ENCODE measurements at regions not wholly inside any gene's neighbourhood (a gene's known extent, or its start where the extent isn't known, plus 50 kb on each side); places are given as distances from the start of the nearest gene placed in this dataset.
"Not testable (repeated sequence)": the region's sequence is repeated elsewhere in the genome, so short reads cannot be mapped to it uniquely, and the experiment has no call there.

- DNase-seq: no peak
These were observed 420.5 kb upstream of the CD180 start for GRCh38 chr5:67617051-67617450.

DNA sequence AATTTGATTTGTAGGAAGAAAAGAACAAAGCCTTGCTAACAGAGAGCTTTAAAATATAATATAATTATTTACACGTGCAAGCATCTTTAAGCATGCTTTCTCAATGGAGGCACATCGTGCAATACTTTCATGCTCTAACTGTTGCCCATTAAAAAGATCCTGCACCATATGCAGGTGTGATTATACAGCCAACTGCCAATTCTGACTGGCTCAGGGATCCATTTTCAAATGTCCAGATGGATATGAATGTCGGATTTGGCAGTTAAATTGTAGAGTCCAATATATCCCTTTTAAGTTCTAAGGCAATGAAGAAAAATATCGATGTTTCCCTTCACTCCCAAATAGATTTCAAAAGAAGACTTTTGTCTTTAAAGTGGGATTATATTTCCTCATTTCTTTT lies 416.4 kb upstream of the CD180 start:
- no peak for DNase-seq

GRCh38 chr5:67610186-67610912 lies 413.8 kb upstream of the CD180 start:
- no peak for DNase-seq

DNA sequence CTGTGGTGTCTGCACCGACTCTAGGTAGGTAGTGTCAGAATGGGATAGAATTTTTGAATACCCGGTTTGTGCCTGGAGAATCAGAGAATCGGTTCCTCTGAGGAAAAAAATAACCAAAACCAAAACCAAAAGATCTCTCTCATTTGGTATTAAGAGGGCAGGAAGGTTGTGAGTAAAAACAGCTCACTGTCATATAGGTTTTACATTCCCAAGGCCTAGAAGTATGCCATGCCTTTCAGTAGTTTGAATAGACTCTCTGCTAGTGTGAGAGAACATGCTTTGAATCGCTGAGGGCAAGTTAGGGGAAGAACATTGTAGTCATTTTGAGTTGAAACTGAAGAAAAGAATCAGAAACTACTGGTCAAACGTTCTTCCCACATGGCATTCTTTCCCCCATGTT lies 411.4 kb upstream of the CD180 start:
- DNase-seq: no peak

GRCh38 chr5:67606586-67606947 lies 410.0 kb upstream of the CD180 start:
- DNase-seq: no peak

GRCh38 chr5:67605730-67606585 lies 409.4 kb upstream of the CD180 start:
- DNase-seq: no peak

DNA sequence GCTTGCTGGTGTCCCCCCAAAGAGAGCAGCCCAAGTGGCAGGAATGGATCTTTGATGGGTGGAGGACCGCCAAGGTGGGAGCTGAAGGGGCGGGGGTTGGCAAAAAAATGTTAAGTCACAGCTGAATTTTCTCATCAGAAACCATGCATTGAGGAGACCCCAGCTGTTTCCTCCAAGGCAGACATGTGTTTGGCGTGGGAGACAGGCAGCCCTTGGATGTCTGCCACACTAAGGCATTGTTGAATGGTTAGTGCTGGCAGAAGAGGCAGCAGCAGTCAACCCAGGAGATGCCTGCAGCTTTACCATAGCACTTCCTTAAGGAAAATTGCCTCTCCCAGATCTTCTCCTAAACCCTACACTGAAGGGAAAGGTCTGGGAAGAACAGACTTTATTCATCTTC lies 394.9 kb upstream of the CD180 start:
- no peak for DNase-seq

- DNase-seq: no peak
These were observed 391.8 kb upstream of the CD180 start for GRCh38 chr5:67588389-67588788.

DNA sequence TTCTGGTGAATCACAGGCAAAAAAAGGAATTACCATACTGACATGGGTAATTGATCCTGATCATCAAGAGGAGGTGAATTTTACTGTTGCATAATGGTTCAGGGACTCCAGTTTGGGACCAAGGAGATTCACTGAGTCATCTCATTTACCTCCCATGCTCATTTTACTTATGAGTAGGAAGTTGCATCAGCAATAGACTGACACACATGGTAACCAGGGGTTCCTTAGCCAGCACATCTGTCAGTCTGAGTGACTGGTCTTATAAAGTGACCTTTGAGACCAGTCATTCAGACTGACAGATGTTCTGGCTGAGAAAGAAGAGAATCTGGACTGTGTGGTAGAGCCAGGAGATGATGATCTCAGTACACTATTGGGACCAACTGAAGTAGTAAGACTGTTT lies 384.6 kb upstream of the CD180 start:
- DNase-seq: no peak

GRCh38 chr5:67578011-67578410 lies 381.4 kb upstream of the CD180 start:
- no peak for DNase-seq

DNA sequence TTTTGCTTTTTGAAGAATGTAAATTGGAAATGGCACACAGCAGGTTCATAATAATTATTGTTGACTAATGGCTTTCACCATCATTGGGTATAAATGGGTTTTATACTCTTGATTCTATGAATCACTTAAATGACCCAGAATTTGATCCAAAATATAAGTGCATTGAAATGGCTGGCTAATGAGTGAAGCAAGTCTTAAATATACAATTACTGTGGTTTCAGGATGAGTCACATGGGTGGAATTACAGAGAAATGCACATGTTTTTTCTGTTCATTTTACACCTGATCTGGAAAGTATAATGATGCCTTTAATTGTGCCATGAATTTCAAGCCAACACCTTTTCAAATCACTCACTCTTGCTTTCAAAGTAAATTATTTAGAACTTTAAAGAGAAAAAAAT lies 380.8 kb upstream of the CD180 start:
- DNase-seq: peak; percentile 5

DNA sequence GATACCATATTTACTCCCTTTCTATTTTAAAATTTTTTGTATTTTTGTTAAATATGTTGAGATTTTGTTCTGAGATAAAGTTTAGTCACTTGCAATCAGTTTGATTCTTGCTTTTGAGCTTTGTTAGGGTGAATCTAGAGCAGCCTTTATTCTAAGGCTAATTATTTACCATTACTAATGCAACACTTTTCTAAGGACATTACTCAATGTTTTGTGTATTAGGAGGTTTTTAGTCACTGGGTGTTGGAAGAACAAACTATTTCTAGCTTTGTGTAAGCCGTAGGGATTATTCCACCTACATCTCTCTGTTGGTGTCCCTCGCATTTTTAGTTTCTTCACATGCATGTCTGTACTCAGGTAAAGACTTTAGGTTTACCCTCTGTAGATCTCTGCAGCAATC lies 379.5 kb upstream of the CD180 start:
- DNase-seq: no peak

DNA sequence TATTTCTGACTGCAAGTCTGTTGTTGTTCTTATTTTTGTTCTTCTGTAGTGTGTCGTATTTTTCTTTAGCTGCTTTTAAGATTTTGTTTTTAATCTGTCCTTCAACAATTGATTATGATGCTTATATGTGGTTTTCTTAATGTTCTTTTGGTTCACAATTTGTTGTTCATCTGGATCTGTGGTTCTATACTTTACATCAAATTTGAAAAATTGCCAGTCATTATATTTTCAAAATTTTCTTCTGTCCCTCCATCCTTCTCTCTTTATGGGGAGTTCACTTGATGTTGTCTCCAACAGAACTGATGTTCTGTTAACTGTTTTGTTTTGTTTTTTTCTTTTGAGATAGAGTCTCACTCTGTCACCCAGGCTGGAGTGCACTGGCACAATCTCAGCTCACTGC lies 378.5 kb upstream of the CD180 start:
- no peak for DNase-seq

DNA sequence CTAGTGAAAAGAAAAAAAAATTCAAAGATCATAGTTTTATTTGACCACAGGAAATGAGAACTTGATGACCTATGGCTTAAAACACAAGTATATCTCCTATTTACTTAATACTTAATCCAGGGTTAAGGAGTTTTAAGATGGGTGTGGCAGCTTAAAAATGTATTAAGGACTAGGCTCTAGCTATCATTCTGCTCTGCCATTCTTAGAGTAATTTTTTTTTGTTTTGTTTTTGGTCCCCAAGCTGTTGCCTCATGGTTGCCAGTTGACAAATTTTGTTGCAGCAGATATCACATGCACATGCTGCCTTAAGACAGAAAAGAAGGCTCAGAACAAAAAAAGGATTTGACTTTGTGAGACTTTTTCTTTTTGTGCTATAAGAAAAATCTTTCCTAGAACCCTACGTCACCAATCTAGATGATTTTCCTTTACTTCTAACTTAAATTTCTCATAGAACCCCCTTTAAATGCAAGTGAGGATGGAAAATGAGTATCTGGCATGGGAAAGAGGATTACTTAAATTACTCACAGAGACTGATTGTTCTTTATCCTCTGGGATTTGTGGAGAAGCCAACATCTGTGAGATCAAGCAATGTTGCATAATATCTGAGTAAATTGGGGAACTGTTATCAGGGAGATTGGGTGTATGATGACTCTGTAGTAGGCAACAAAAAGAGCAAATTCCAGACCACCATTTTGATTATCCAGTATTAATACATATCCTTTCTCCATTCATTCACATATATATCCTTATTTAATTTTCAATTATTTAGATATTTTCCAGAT lies 364.7 kb upstream of the CD180 start:
- no peak for DNase-seq

DNA sequence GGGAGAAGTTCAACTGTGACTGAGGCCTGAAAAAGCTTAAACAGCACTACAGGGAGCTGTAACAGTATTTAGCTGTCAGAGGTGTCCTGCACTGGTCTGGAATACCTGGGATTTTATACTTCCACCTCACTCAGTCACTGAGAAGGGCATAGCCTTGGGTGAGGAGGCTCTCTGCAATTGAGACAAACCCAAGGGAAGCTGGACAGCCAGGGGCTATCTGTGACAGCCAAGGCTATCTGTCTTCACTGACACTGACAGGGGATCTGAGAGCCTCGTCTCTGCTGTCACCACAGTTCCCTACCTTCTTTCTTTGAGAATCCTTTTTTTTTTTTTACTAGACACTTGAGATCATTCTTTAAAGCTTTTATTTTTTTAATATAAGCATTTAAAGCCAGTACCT lies 356.2 kb upstream of the CD180 start:
- no peak for DNase-seq

- no peak for DNase-seq
These were observed 353.3 kb upstream of the CD180 start for GRCh38 chr5:67549947-67550346.

DNA sequence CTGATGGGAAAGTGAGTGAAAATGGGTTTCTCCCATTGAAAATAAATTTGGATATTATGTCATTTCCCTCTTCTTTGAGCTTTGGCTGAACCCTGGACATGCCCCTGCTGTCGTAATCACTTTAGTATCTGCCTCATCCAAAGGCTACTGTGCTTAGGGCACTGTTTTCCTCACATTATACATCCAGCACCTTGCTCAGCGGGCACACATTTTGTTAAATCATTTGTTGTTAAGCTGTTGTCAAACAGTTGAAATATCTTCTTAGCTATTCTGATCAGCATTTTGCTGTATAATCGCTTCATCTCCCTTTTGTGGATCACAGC lies 352.7 kb upstream of the CD180 start:
- no peak for DNase-seq

DNA sequence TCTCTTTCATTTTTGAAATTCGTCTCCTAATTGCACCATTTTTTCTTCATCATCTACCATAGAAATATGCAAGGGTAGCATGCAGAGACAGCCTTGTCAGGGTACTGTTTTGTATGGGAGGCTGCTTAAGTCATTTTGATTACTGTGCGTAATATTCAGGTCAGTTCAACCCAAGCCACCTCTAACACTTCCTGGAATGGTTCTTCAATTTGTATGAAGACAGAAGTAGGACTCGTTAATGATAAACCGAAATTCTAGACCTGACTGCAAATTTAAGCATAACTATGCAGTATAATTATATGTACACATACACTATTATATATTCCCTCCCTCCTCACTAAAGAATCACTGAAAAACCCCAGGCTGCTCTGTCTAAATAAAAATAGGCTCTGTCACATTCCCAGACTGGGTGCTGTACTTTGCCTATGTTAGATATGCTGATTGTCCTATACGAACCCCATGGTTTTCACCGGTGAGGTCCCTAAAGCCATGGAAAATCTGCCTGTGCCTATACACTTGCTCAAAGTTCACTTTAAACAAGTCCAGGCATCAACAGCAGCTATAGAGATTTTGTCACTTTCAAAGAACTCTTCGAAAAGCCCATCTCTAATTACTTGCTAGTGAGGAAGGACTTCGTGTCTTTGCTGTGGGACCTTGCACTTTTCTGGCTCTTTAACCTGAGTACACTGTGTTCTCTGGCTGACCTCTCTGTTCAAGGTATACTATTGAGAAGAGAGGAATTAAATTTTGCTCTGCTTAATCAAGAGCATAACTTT lies 352.1 kb upstream of the CD180 start:
- DNase-seq: no peak

DNA sequence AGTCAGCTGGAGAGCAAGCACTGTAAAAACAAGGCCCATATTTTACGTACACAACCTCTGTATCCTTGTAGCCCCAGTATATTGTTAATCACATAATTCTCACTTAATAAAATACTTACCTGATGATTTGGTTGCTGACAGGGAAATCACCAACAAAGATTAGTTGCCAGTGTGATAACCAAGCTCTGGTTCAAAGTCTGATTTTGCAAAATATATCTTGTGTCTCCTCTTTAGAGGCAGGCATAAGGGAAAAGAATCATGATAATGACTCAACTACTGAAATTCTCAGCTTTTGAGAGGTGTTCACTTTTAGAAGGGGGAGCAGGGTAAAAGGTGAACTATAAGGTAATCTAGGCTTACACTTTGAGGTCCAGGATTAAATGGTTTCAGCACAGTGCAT lies 351.1 kb upstream of the CD180 start:
- no peak for DNase-seq

DNA sequence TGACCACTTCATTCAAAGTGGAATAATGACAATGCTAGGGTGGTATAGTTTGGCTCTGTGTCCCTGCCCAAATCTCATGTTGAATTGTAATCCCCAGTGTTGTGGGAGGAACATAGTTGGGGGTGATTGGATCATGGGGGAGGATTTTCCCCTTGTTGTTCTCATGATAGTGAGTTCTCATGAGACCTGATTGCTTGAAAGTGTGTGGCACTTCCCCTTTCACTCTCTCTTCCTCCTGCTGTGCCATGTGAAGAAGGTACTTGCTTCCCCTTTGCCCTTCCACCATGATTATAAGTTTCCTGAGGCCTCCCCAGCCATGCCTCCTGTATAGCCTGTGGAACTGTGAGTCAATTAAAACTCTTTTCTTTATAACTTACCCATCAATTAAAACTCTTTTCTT lies 348.3 kb upstream of the CD180 start:
- DNase-seq: not testable (repeated sequence)

DNA sequence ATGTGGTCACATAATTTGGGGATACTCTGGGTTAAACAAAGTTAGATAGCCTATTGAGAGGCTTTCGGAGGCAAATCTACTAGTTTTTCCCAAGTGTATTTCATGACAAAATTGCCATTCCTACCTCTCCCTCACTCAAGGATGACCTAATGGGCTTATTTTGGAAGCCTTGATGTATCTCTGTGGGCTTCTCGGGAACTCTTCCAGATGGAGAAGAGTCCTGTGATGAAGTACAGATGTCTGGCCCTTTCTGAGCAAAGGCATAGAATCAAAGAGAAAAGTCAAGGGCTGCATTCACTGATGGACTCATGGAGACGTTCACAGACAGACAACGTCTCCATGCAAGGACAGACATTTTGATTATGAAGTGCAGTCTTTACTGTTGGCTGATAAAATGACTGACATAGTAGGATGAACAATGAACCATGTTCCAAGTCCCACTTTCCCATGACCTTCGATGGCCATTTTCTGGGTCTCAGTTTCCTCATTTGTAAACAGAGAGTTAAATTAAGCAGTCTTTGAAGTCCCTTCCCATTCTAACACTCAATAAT lies 347.2 kb upstream of the CD180 start:
- no peak for DNase-seq

DNA sequence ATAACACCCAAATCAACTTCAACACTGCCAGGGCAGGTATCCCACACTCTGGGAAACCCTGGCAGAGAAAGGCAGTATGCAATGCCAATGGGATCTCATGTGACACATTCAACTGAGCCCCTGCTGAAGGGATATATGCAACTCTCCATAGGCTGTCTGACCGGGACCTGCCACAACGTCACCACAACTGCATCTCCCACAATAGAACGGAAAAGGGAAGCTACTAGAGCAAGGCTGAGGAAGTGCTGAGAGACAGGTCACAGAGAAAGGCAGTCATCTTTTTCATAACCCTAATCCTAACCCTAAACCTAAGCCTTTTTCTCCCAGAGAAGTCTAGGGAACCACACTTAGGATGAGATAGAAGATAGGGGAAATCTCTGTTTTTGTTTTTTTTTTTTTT lies 345.9 kb upstream of the CD180 start:
- no peak for DNase-seq

GRCh38 chr5:67541875-67542274 lies 345.3 kb upstream of the CD180 start:
- no peak for DNase-seq
